H1 (cell line): ENCODE measurements at regions not wholly inside any gene's neighbourhood (a gene's known extent, or its start where the extent isn't known, plus 50 kb on each side); places are given as distances from the start of the nearest gene placed in this dataset.

Experiments used
- ATF3 ChIP-seq: IDR thresholded peaks from 2 replicates; pipeline ENCODE4 v1.6.1; 2011; ENCODE audit warnings: low read depth, mild to moderate bottlenecking, low read length; ENCODE audit not compliant: insufficient read depth
- BACH1 ChIP-seq: IDR thresholded peaks from 2 replicates; pipeline ENCODE4 v1.6.1; 2012; ENCODE audit warnings: low read length, improper control_type of control experiment
- CEBPB ChIP-seq: IDR thresholded peaks from 2 replicates; pipeline ENCODE4 v1.6.1; 2012; ENCODE audit warnings: low read depth, low read length
- CHD1 ChIP-seq: IDR thresholded peaks from 2 replicates; pipeline ENCODE4 v1.6.1; 2012; ENCODE audit warnings: low read depth, low read length, improper control_type of control experiment
- CHD7 ChIP-seq: fragments of 300-600 bp; sonication (generic); IDR thresholded peaks from 2 replicates; pipeline ENCODE4 v1.7.1; 2012; ENCODE audit warnings: low read length, moderate library complexity, mild to moderate bottlenecking, inconsistent platforms; ENCODE audit not compliant: insufficient replicate concordance
- JUN ChIP-seq: IDR thresholded peaks from 2 replicates; pipeline ENCODE4 v1.6.1; 2011; ENCODE audit warnings: low read depth, mild to moderate bottlenecking, improper control_type of control experiment, low read length
- PHF8 ChIP-seq: fragments of 200-600 bp; sonication (generic); conservative IDR thresholded peaks from 2 replicates; pipeline ENCODE4 v1.7.1; 2012; ENCODE audit warnings: low read depth, mild to moderate bottlenecking, inconsistent platforms, low read length, moderate library complexity
- POLR2A ChIP-seq, 2 experiments: IDR thresholded peaks; 1 replicate in 1 of 2; 2 replicates in 1 of 2; pipeline ENCODE4 v1.6.1; 2011; ENCODE audit warnings: low read depth in 2 of 2, low read length in 2 of 2, mild to moderate bottlenecking in 2 of 2; ENCODE audit errors: control extremely low read depth in 1 of 2
- RXRA ChIP-seq: IDR thresholded peaks from 2 replicates; pipeline ENCODE4 v1.6.1; 2011; ENCODE audit warnings: low read depth, mild to moderate bottlenecking, low read length, moderate library complexity; ENCODE audit not compliant: insufficient read depth
- SP4 ChIP-seq: IDR thresholded peaks from 2 replicates; pipeline ENCODE4 v1.6.1; 2012; ENCODE audit warnings: low read length, inconsistent platforms
- TAF1 ChIP-seq: IDR thresholded peaks from 2 replicates; pipeline ENCODE4 v1.6.1; 2011; ENCODE audit warnings: mild to moderate bottlenecking, low read depth, low read length
- TBP ChIP-seq: IDR thresholded peaks from 2 replicates; pipeline ENCODE4 v1.6.1; 2011; ENCODE audit warnings: low read depth, low read length, improper control_type of control experiment
- TEAD4 ChIP-seq: IDR thresholded peaks from 2 replicates; pipeline ENCODE4 v1.6.1; 2012; ENCODE audit warnings: low read depth, low read length, inconsistent platforms, mixed read lengths
- ZNF274 ChIP-seq: IDR thresholded peaks from 2 replicates; pipeline ENCODE4 v1.7.0; 2012; ENCODE audit warnings: low read length, borderline replicate concordance; ENCODE audit errors: extremely low read depth

GRCh38 chr3:132136334-132136716 is 101.5 kb upstream of the CPNE4 start (continued):
- TF ChIP-seq CHD7 (no peak), TAF1 (no peak), TEAD4 (no peak), ATF3 (no peak), BACH1 (no peak), ZNF274 (no peak), POLR2A (IDR thresholded peaks at IDR 0.05; ENCODE audit: control extremely low read depth in 1 of 2, low read depth in 2 of 2, low read length in 2 of 2) (no peak), CHD1 (no peak), RXRA (no peak), JUN (no peak), TBP (no peak), CEBPB (no peak), SP4 (no peak), PHF8 (no peak)
